GM23248 (cell line): ENCODE measurements at regions not wholly inside any gene's neighbourhood (a gene's known extent, or its start where the extent isn't known, plus 50 kb on each side); places are given as distances from the start of the nearest gene placed in this dataset.

Experiments
- EZH2 ChIP-seq: fragments of 200-600 bp; sonication (generic); IDR thresholded peaks from 2 replicates; pipeline ENCODE4 v1.6.1; 2018; ENCODE audit warnings: antibody characterized with exemption, mild to moderate bottlenecking; ENCODE audit not compliant: insufficient read depth, poor library complexity, severe bottlenecking
- EZH2phosphoT487 ChIP-seq: fragments of 200-600 bp; sonication (generic); IDR thresholded peaks from 2 replicates; pipeline ENCODE4 v1.6.1; 2018; ENCODE audit warnings: antibody characterized with exemption, moderate library complexity, mild to moderate bottlenecking, low read depth; ENCODE audit not compliant: insufficient read depth

DNA sequence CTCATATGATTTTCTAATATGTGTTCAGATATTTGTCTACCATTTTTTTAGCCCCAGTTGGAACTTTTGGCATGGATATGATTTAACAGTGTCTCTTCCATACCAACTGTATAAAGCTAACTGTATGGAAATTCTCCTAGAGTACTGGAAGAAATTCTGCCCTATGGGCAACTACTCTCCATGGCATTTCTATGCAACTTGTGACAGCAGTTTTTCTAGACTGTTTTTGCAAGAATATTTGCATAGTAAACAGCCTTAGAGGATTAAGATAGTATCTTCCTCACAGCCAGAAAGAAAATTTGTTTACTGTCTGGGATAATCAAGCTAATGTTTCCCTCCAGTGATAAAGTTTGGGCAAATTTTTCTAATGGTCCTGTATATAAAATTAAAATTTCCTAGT, 119.9 kb upstream of the PCDH17 start:
- TF ChIP-seq EZH2 (no peak), EZH2phosphoT487 (no peak)
